K562 (cell line): ENCODE measurements at regions not wholly inside any gene's neighbourhood (a gene's known extent, or its start where the extent isn't known, plus 50 kb on each side); places are given as distances from the start of the nearest gene placed in this dataset.

Experiments used
- ASH1L ChIP-seq: fragments of 450-650 bp; IDR thresholded peaks from 2 replicates; pipeline ENCODE4 v1.6.1; 2018; ENCODE audit warnings: borderline replicate concordance, mild to moderate bottlenecking, low read depth; ENCODE audit not compliant: partially characterized antibody
- ATF4 ChIP-seq: fragments of 450-650 bp; formaldehyde crosslinking; IDR thresholded peaks from 2 replicates; pipeline ENCODE4 v1.4.0; 2022; ENCODE audit warnings: mild to moderate bottlenecking, moderate library complexity
- CBFB ChIP-seq: sonication (generic); formaldehyde crosslinking; IDR thresholded peaks from 2 replicates; pipeline ENCODE4 v1.4.0; 2020; ENCODE audit warnings: mild to moderate bottlenecking, missing genetic modification reagents
- CSDE1 ChIP-seq, 2 experiments: fragments of 450-650 bp; IDR thresholded peaks; 2 replicates each; pipeline ENCODE4 v1.6.1; 2016; ENCODE audit warnings: mild to moderate bottlenecking in 1 of 2
- ETV1 ChIP-seq: fragments of 450-650 bp; conservative IDR thresholded peaks from 2 replicates; pipeline ENCODE4 v1.6.1; 2016; ENCODE audit warnings: missing genetic modification characterization, control low read depth, low read depth, missing compliant biosample characterization
- ETV5 ChIP-seq: sonication (generic); formaldehyde crosslinking; IDR thresholded peaks from 2 replicates; pipeline ENCODE4 v1.4.0; 2020; ENCODE audit warnings: low read depth, mild to moderate bottlenecking, missing genetic modification reagents
- HEY1 ChIP-seq: fragments of 250-450 bp; sonication (Bioruptor Pico); IDR thresholded peaks from 2 replicates; pipeline ENCODE4 v1.5.0; 2020; ENCODE audit warnings: mild to moderate bottlenecking, moderate library complexity, borderline replicate concordance
- HLTF ChIP-seq: fragments of 450-650 bp; IDR thresholded peaks from 2 replicates; pipeline ENCODE4 v1.6.1; 2016
- KAT8 ChIP-seq: fragments of 450-650 bp; IDR thresholded peaks from 2 replicates; pipeline ENCODE4 v1.6.1; 2016; ENCODE audit warnings: low read depth, mild to moderate bottlenecking
- MXD1 ChIP-seq: fragments of 250-450 bp; sonication (Bioruptor Pico); IDR thresholded peaks from 2 replicates; pipeline ENCODE4 v1.8.0; 2021; ENCODE audit warnings: borderline replicate concordance, mild to moderate bottlenecking, moderate library complexity; ENCODE audit not compliant: poor library complexity, severe bottlenecking
- MXI1 ChIP-seq: IDR thresholded peaks from 2 replicates; pipeline ENCODE4 v1.6.1; 2011; ENCODE audit warnings: low read depth, mild to moderate bottlenecking, improper control_type of control experiment, low read length
- NR3C1 ChIP-seq: sonication (generic); formaldehyde crosslinking; IDR thresholded peaks from 2 replicates; pipeline ENCODE4 v1.8.1; 2022; ENCODE audit warnings: missing genetic modification reagents
- OTX1 ChIP-seq: fragments of 450-650 bp; formaldehyde crosslinking; IDR thresholded peaks from 2 replicates; pipeline ENCODE4 v1.4.0; 2022; ENCODE audit warnings: mild to moderate bottlenecking
- PHF8 ChIP-seq: fragments of 200-600 bp; sonication (generic); IDR thresholded peaks from 2 replicates; pipeline ENCODE4 v1.6.1; 2012; ENCODE audit warnings: mixed run types, mild to moderate bottlenecking, inconsistent platforms, low read length, moderate library complexity, borderline replicate concordance
- REST ChIP-seq, 2 experiments: fragments of 450-650 bp; formaldehyde crosslinking in 1 of 2; IDR thresholded peaks; 2 replicates each; pipeline versions ENCODE4 v1.4.0 to v1.6.1; 2014 to 2020; ENCODE audit warnings: mild to moderate bottlenecking in 2 of 2, borderline replicate concordance in 1 of 2, low read depth in 1 of 2
- SMAD4 ChIP-seq: fragments of 250-450 bp; sonication (Bioruptor Pico); conservative IDR thresholded peaks from 2 replicates; pipeline ENCODE4 v1.8.0; 2021; ENCODE audit warnings: inconsistent platforms, mild to moderate bottlenecking, moderate library complexity
- SPI1 ChIP-seq: IDR thresholded peaks from 2 replicates; pipeline ENCODE4 v1.6.1; 2011; ENCODE audit warnings: low read depth, low read length, control low read depth, borderline replicate concordance
- TBP ChIP-seq: optimal IDR thresholded peaks from 2 replicates; pipeline ENCODE3; 2011; ENCODE audit warnings: low read depth, low read length, improper control_type of control experiment
- TCF3 ChIP-seq: sonication (generic); formaldehyde crosslinking; IDR thresholded peaks from 2 replicates; pipeline ENCODE4 v1.4.0; 2020; ENCODE audit warnings: mild to moderate bottlenecking, missing genetic modification reagents
- TEAD1 ChIP-seq, 2 experiments: fragments of 450-650 bp in 1 of 2; sonication (generic) in 1 of 2; formaldehyde crosslinking; IDR thresholded peaks; 2 replicates each; pipeline versions ENCODE4 v1.4.0 to v1.8.0; 2020 to 2022; ENCODE audit warnings: mild to moderate bottlenecking in 2 of 2, missing genetic modification reagents in 1 of 2
- ZC3H8 ChIP-seq: fragments of 450-650 bp; IDR thresholded peaks from 2 replicates; pipeline ENCODE4 v1.6.1; 2017
- ZNF431 ChIP-seq: sonication (generic); formaldehyde crosslinking; IDR thresholded peaks from 2 replicates; pipeline ENCODE4 v1.8.0; 2022; ENCODE audit warnings: mild to moderate bottlenecking, missing genetic modification reagents
- ZNF445 ChIP-seq: fragments of 250-450 bp; sonication (Bioruptor Pico); IDR thresholded peaks from 2 replicates; pipeline ENCODE4 v1.4.0; 2020; ENCODE audit warnings: low read depth, mild to moderate bottlenecking, moderate library complexity

GRCh38 chr10:31242902-31243301 lies 76.1 kb upstream of the ZEB1 start (continued):
- TF ChIP-seq MXD1 (CRISPR knock-in tag), result no peak
- no peak for TF ChIP-seq CBFB (CRISPR knock-in tag)
- TF ChIP-seq ATF4, result no peak
- TF ChIP-seq REST (IDR thresholded peaks at IDR 0.05; ENCODE audit: borderline replicate concordance), result no peak
- TF ChIP-seq REST (CRISPR knock-in tag; IDR thresholded peaks at IDR 0.05; ENCODE audit: low read depth), result no peak
- TF ChIP-seq HLTF, result no peak
- no peak for TF ChIP-seq TBP
- no peak for TF ChIP-seq SMAD4
- no peak for TF ChIP-seq ZC3H8
- no peak for TF ChIP-seq ETV5 (CRISPR knock-in tag)
- no peak for TF ChIP-seq NR3C1 (CRISPR knock-in tag)
- no peak for TF ChIP-seq ZNF445 (CRISPR knock-in tag)
- no peak for TF ChIP-seq PHF8
- TF ChIP-seq OTX1, result no peak
- TF ChIP-seq CSDE1 (IDR thresholded peaks at IDR 0.05), result no peak
- TF ChIP-seq ASH1L, result no peak
- TF ChIP-seq KAT8, result no peak
- TF ChIP-seq TCF3, result no peak
- no peak for TF ChIP-seq SPI1
- no peak for TF ChIP-seq TEAD1 (CRISPR knock-in tag; IDR thresholded peaks at IDR 0.05)
- no peak for TF ChIP-seq ETV1 (tag)
- no peak for TF ChIP-seq ZNF431 (CRISPR knock-in tag)
- TF ChIP-seq HEY1 (CRISPR knock-in tag), result no peak
- no peak for TF ChIP-seq MXI1
